Transverse colon (tissue), 4 donors: ENCODE measurements at regions not wholly inside any gene's neighbourhood (a gene's known extent, or its start where the extent isn't known, plus 50 kb on each side); places are given as distances from the start of the nearest gene placed in this dataset.

Experiments
- EP300 ChIP-seq: sonication (generic); formaldehyde crosslinking; IDR thresholded peaks from one replicate; pipeline ENCODE4 v1.6.1; 2017; ENCODE audit warnings: antibody characterized with exemption, low read depth
- POLR2A ChIP-seq: fragments of 450-650 bp; IDR thresholded peaks from one replicate; pipeline ENCODE4 v1.6.1; 2016; ENCODE audit warnings: antibody characterized with exemption, mild to moderate bottlenecking, moderate library complexity
- POLR2AphosphoS5 ChIP-seq, 3 donors: sonication (generic); formaldehyde crosslinking; IDR thresholded peaks; one replicate each; pipeline ENCODE4 v1.6.1; 2016; ENCODE audit warnings: antibody characterized with exemption in 3 of 3
- TF ChIP-seq, protein P1 (sequence below), 5 experiments: fragments of 200-600 bp in 3 of 5; fragments of 450-650 bp in 2 of 5; sonication (generic) in 3 of 5; IDR thresholded peaks; 1 replicate in 2 of 5; 2 replicates in 3 of 5; pipeline ENCODE4 v1.5.1; 2016 to 2017; ENCODE audit warnings: antibody characterized with exemption in 5 of 5, inconsistent platforms in 3 of 5, mild to moderate bottlenecking in 2 of 5, moderate library complexity in 1 of 5

DNA sequence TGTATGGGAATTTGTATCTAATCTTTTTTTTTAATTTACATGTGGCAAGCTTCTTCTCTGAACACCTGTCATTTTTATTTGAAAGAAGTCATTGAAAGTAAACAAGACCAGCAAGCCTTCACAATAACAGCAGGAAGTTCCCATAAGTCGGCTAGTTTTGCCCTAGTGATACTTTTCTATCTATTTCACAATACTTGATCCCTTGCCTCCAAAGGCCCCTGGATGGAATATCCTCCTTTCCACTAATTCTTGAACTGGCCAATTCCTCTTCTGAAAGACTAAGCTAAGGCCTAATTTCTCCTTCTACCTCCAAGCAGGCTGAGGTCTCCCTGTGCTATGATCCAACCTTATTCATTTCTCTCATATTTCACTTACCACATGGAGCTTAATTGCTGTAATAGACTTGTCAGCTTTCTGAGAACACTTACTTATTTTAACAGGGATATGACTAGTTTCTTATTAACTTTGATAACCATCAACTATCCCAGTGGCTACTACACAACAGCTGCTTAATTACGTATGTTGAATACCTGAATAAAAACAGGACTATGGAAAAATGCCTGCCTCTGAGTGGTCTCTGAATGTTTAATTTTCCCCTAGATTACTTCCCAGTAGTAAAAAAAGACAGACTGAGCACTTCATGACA, 194.2 kb downstream of the MAD2L1 start:
- TF ChIP-seq, protein P1, sequence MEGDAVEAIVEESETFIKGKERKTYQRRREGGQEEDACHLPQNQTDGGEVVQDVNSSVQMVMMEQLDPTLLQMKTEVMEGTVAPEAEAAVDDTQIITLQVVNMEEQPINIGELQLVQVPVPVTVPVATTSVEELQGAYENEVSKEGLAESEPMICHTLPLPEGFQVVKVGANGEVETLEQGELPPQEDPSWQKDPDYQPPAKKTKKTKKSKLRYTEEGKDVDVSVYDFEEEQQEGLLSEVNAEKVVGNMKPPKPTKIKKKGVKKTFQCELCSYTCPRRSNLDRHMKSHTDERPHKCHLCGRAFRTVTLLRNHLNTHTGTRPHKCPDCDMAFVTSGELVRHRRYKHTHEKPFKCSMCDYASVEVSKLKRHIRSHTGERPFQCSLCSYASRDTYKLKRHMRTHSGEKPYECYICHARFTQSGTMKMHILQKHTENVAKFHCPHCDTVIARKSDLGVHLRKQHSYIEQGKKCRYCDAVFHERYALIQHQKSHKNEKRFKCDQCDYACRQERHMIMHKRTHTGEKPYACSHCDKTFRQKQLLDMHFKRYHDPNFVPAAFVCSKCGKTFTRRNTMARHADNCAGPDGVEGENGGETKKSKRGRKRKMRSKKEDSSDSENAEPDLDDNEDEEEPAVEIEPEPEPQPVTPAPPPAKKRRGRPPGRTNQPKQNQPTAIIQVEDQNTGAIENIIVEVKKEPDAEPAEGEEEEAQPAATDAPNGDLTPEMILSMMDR (IDR thresholded peaks at IDR 0.05), result no peak
- TF ChIP-seq POLR2AphosphoS5 (IDR thresholded peaks at IDR 0.05) (no peak), POLR2A (no peak), EP300 (no peak)
